HG02571 (cell line): ENCODE measurements at regions not wholly inside any gene's neighbourhood (a gene's known extent, or its start where the extent isn't known, plus 50 kb on each side); places are given as distances from the start of the nearest gene placed in this dataset.
"Not testable (repeated sequence)": the region's sequence is repeated elsewhere in the genome, so short reads cannot be mapped to it uniquely, and the experiment has no call there.

ENCODE experiments used
- ATAC-seq: cut with Tn5 transposase; IDR thresholded peaks from one replicate; pipeline ENCODE4 v1.9.1; 2021; ENCODE audit warnings: mild to moderate bottlenecking, moderate library complexity; ENCODE audit not compliant: unreplicated experiment

GRCh38 chr15:31723019-31723418 lies 307.3 kb upstream of the CHRNA7 start:
- not testable (repeated sequence) for ATAC-seq

GRCh38 chr15:31724903-31725302 lies 305.4 kb upstream of the CHRNA7 start:
- ATAC-seq = not testable (repeated sequence)

GRCh38 chr15:31725619-31726018 lies 304.7 kb upstream of the CHRNA7 start:
- ATAC-seq = not testable (repeated sequence)

GRCh38 chr15:31727612-31728011 lies 302.7 kb upstream of the CHRNA7 start:
- ATAC-seq = no peak

GRCh38 chr15:31732726-31733125 lies 297.6 kb upstream of the CHRNA7 start:
- ATAC-seq = no peak

GRCh38 chr15:31733424-31733823 lies 296.9 kb upstream of the CHRNA7 start:
- no peak for ATAC-seq

GRCh38 chr15:31740203-31740602 lies 290.1 kb upstream of the CHRNA7 start:
- ATAC-seq = no peak

GRCh38 chr15:31745841-31746240 lies 284.5 kb upstream of the CHRNA7 start:
- ATAC-seq = no peak

- ATAC-seq = no peak
Observed at GRCh38 chr15:31752065-31752762, 278.1 kb upstream of the CHRNA7 start.

- ATAC-seq = no peak
Observed at GRCh38 chr15:31752905-31753304, 277.4 kb upstream of the CHRNA7 start.

- no peak for ATAC-seq
Observed at GRCh38 chr15:31758126-31758525, 272.2 kb upstream of the CHRNA7 start.

GRCh38 chr15:31768055-31768454 lies 262.3 kb upstream of the CHRNA7 start:
- ATAC-seq = no peak

- ATAC-seq = no peak
Observed at GRCh38 chr15:31774045-31774444, 256.3 kb upstream of the CHRNA7 start.

- no peak for ATAC-seq
Observed at GRCh38 chr15:31776039-31776438, 254.3 kb upstream of the CHRNA7 start.

- no peak for ATAC-seq
Observed at GRCh38 chr15:31781261-31781660, 249.1 kb upstream of the CHRNA7 start.

GRCh38 chr15:31782016-31782783 lies 248.1 kb upstream of the CHRNA7 start:
- ATAC-seq = no peak

- no peak for ATAC-seq
Observed at GRCh38 chr15:31782951-31783350, 247.4 kb upstream of the CHRNA7 start.

- no peak for ATAC-seq
Observed at GRCh38 chr15:31786360-31786759, 244.0 kb upstream of the CHRNA7 start.

GRCh38 chr15:31788104-31788503 lies 242.2 kb upstream of the CHRNA7 start:
- no peak for ATAC-seq

GRCh38 chr15:31792611-31793199 lies 237.6 kb upstream of the CHRNA7 start:
- ATAC-seq = no peak

GRCh38 chr15:31799319-31799714 lies 231.0 kb upstream of the CHRNA7 start:
- ATAC-seq = no peak

GRCh38 chr15:31799715-31800321 lies 230.5 kb upstream of the CHRNA7 start:
- peak; percentile 59 for ATAC-seq
